ENCODE measurements at regions not wholly inside any gene's neighbourhood (a gene's known extent, or its start where the extent isn't known, plus 50 kb on each side); places are given as distances from the start of the nearest gene placed in this dataset.

- TF ChIP-seq FOXM1 (IDR thresholded peaks at IDR 0.05; ENCODE audit: borderline replicate concordance), result no peak
- no peak for TF ChIP-seq FOXA1 (IDR thresholded peaks at IDR 0.05)
- no peak for TF ChIP-seq L3MBTL2 (conservative IDR thresholded peaks at IDR 0.05)
- TF ChIP-seq LEF1 (IDR thresholded peaks at IDR 0.05; ENCODE audit: borderline replicate concordance), result no peak
These were observed 184.2 kb downstream of the KLHL28 start for GRCh38 chr14:44777584-44777983.

Measured in HEK293T (cell line).